Cardiac muscle cell (in vitro differentiated cells and primary cell): ENCODE measurements at regions not wholly inside any gene's neighbourhood (a gene's known extent, or its start where the extent isn't known, plus 50 kb on each side); places are given as distances from the start of the nearest gene placed in this dataset.

Experiments used
- DNase-seq, 2 donors: peaks; one replicate each; pipeline versions ENCODE4 v3.0.0 to v3.0.0-alpha.2; 2010 to 2017; ENCODE audit warnings: low read depth in 1 of 2, low spot score in 1 of 2
- H3K27ac ChIP-seq: fragments of 200-600 bp; sonication (generic); 2 replicates; pipeline ENCODE4 v1.5.1; 2016
- H3K27me3 ChIP-seq: fragments of 200-600 bp; sonication (generic); 2 replicates; pipeline ENCODE4 v1.6.0; 2016; ENCODE audit warnings: control low read depth
- H3K36me3 ChIP-seq: fragments of 200-600 bp; sonication (generic); 2 replicates; pipeline ENCODE4 v1.5.1; 2016; ENCODE audit warnings: control low read depth
- H3K4me1 ChIP-seq: fragments of 200-600 bp; sonication (generic); 2 replicates; pipeline ENCODE4 v1.8.1; 2017; ENCODE audit warnings: low read depth, mild to moderate bottlenecking, mixed run types
- H3K4me3 ChIP-seq: fragments of 200-600 bp; sonication (generic); 2 replicates; pipeline ENCODE4 v1.5.1; 2016; ENCODE audit warnings: mild to moderate bottlenecking
- H3K9me3 ChIP-seq: fragments of 200-600 bp; sonication (generic); 2 replicates; pipeline ENCODE4 v1.5.1; 2017; ENCODE audit warnings: low read depth, mild to moderate bottlenecking, control low read depth
- CTCF ChIP-seq: IDR thresholded peaks from 2 replicates; pipeline ENCODE4 v1.5.1; 2012; ENCODE audit warnings: low read depth, mild to moderate bottlenecking, low read length

GRCh38 chr10:100655760-100656421 lies 89.5 kb upstream of the PAX2 start:
- H3K4me3 ChIP-seq: peak overlapping the region; percentile 32
- no peaks in the 10 kb centered on the region for H3K4me1 ChIP-seq
- no peaks in the 10 kb centered on the region for H3K36me3 ChIP-seq
- no peak for TF ChIP-seq CTCF
- no peak overlapping the region for H3K27ac ChIP-seq
- no peaks in the 10 kb centered on the region for H3K9me3 ChIP-seq
- DNase-seq: no peak
- H3K27me3 ChIP-seq: peaks cover 90% of the 10 kb centered on the region

DNA sequence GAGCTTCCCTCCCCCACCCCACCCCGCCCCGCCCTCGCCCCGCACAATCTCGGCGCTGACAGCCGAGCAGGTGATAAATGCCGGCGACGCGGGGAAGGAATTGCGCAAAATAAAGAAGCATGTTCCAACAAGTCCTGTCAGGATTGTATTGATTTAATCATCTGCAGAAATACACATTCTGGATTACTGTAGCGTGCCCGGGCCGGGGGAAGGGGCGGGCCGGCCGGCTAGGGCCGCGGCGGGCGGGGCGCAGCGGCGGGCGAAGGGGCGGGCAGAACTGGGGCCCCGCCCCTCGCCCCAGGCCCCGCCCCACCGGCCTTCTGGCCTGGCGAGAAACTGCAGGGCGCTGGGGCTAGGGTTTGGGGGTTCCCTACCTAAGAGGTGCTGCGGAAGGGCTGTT lies 88.9 kb upstream of the PAX2 start:
- Histone ChIP-seq H3K36me3 (no peaks in the 10 kb centered on the region), H3K4me1 (no peaks in the 10 kb centered on the region), H3K9me3 (no peaks in the 10 kb centered on the region), H3K4me3 (peak overlapping the region; percentile 32), H3K27ac (no peak overlapping the region), H3K27me3 (peaks cover 96% of the 10 kb centered on the region)
- no peak for TF ChIP-seq CTCF
- peak; percentile 48 to 49 for DNase-seq

DNA sequence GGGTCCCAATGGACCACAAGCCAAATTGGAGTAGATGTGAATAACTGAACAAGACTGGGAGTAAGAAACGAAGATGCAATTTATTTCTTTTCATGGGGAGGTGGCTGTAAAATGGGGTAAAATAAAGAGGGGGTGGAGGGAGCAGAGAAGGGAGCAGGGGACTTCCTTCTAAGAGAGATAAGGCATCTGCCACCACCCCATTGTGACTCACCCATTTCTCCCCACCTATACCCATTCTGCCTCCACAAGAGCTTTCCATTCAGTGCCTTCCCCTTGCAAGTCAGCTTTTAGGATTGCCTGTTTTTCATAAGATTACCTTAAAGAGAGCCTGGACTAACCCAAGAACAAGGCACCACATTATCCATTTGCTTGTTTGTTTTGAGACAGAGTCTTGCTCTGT lies 87.1 kb upstream of the PAX2 start:
- Histone ChIP-seq H3K27ac (no peak overlapping the region), H3K9me3 (no peaks in the 10 kb centered on the region), H3K4me1 (no peaks in the 10 kb centered on the region), H3K27me3 (peaks cover 86% of the 10 kb centered on the region), H3K4me3 (no peak overlapping the region), H3K36me3 (no peaks in the 10 kb centered on the region)
- no peak for DNase-seq
- no peak for TF ChIP-seq CTCF

DNA sequence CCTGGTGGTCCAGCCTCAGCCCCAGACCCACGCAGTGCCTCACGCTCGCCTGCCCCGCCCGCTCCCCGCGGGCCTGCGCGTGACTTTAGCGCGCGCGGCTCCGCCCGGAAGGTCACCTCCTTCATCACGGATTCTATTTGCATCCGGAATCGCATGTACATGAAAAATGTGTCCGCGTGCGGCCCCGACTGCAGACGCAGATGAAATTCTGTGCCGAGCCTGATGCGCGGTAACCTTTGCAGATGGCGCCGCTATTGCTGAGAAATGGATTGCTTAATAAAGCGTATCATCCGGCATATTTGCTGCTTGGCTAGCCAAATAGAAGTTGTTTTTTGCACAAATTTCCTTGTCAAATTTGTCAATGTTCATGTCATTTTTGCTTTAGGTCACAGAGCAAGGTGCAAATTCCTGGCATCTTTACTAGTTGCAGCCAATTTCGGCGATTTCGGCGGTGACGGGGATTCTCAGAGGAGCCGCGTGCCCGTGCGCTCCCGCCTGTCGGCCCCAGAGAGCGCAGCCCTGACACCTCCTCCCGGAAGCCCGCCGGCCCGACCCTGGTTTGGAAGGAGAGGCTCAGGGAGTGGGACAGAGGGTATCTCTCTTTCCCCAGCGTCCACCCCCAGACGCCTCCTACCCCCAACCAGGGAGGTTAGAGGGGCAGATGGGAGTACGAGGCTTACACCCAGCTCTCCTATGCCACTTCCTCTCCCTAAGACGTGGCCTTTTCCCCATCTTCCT lies 85.9 kb upstream of the PAX2 start:
- Histone ChIP-seq H3K9me3 (no peaks in the 10 kb centered on the region), H3K27me3 (peaks cover 77% of the 10 kb centered on the region), H3K27ac (no peak overlapping the region), H3K4me3 (no peak overlapping the region), H3K4me1 (no peaks in the 10 kb centered on the region), H3K36me3 (no peaks in the 10 kb centered on the region)
- TF ChIP-seq CTCF: no peak
- peak in 1 of 2 donors; percentile 31 for DNase-seq

GRCh38 chr10:100660365-100660764 lies 85.0 kb upstream of the PAX2 start:
- Histone ChIP-seq H3K9me3 (no peaks in the 10 kb centered on the region), H3K27me3 (peaks cover 69% of the 10 kb centered on the region), H3K4me3 (no peak overlapping the region), H3K27ac (no peak overlapping the region), H3K4me1 (no peaks in the 10 kb centered on the region), H3K36me3 (no peaks in the 10 kb centered on the region)
- no peak for TF ChIP-seq CTCF
- DNase-seq: no peak
